SJSA1 (cell line): ENCODE measurements at regions not wholly inside any gene's neighbourhood (a gene's known extent, or its start where the extent isn't known, plus 50 kb on each side); places are given as distances from the start of the nearest gene placed in this dataset.

Experiments
- DNase-seq, 2 experiments: peaks; one replicate each; pipeline ENCODE4 v3.0.0-alpha.2; 2015 to 2020; ENCODE audit warnings: low spot score in 2 of 2, low read depth in 1 of 2
- H3K27ac ChIP-seq: fragments of 250-450 bp; sonication (Bioruptor Pico); 2 replicates; pipeline ENCODE4 v1.5.1; 2020; ENCODE audit warnings: mild to moderate bottlenecking, moderate library complexity
- H3K27me3 ChIP-seq: fragments of 250-450 bp; sonication (Bioruptor Pico); replicated peaks from 2 replicates; pipeline ENCODE4 v1.5.1; 2020; ENCODE audit warnings: mild to moderate bottlenecking, moderate library complexity
- H3K36me3 ChIP-seq: fragments of 250-450 bp; sonication (Bioruptor Pico); 2 replicates; pipeline ENCODE4 v1.5.1; 2020; ENCODE audit warnings: mild to moderate bottlenecking
- H3K4me1 ChIP-seq: fragments of 250-450 bp; sonication (Bioruptor Pico); replicated peaks from 2 replicates; pipeline ENCODE4 v1.6.1; 2021; ENCODE audit warnings: mild to moderate bottlenecking
- H3K4me3 ChIP-seq: fragments of 250-450 bp; sonication (Bioruptor Pico); 2 replicates; pipeline ENCODE4 v1.5.1; 2020; ENCODE audit warnings: mild to moderate bottlenecking
- H3K9me3 ChIP-seq: fragments of 250-450 bp; sonication (Bioruptor Pico); replicated peaks from 2 replicates; pipeline ENCODE4 v1.5.1; 2020; ENCODE audit warnings: mild to moderate bottlenecking

DNA sequence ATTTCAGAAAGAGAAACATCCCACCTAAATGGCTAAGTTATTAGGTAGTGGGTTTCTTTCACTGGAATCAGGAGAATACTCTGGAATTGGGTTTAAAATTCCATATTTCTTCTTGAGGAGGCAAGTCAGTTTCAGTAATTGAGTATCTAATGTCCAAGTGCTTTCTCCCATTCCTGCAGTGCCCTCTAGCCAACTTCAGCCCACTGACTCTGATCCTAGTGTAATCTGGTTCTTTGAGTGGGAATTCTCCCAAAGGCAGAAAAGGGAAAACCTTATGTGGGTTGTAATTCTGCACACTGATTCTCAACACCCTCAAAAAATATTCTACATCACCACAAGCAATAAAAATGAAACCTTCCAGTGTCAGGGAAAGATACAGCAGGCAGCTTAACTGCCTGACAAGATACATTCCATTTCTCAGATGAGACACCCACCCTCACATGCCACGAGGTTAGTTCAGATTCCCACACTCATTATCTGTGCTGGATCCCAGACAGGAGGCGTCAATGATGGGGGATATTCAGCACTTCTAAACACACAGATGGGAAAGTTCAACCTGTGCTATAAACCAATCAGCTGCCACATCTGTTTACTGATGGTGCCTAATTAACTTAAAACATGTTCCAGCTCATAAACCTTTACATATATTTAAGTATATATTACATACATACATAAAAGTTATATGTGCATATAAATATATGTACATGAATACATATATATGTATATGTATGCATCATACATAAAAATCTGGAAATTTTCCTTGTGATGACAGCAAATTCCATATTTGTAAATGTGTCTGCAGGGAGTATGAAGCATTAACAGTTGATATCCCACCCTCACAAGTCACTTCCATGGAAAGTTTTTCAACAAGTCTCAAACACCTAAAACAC lies 833.4 kb upstream of the AMELY start:
- Histone ChIP-seq H3K27me3 (no peaks in the 10 kb centered on the region), H3K9me3 (no peaks in the 10 kb centered on the region), H3K27ac (no peak overlapping the region), H3K36me3 (no peaks in the 10 kb centered on the region), H3K4me3 (no peak overlapping the region), H3K4me1 (no peaks in the 10 kb centered on the region)
- no peak for DNase-seq

DNA sequence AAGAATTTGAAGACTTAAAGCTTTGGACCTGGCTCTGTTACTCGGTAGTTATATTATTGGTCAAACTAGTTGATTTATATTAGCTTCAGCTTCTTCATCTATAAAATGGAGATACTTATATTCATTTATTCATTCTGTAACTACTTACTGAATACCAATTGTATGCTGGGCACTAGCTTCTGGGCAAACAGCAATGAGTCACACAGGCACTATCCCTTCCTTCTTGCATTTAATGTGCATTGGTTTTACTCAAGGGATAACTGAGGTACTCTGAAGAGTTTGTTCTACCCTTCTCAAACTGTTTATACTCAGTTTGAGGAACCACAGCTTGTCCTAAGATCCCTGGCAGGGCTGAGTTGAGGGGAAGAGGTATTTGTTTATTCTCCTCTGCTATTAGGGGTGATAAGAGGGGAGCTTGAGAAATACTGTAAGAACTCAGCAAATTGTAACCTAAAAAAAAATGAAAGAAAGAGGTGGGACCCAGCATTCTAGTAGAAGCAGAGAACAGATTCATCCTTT lies 825.4 kb upstream of the AMELY start:
- no peak for DNase-seq
- Histone ChIP-seq H3K4me1 (no peaks in the 10 kb centered on the region), H3K4me3 (no peak overlapping the region), H3K36me3 (no peaks in the 10 kb centered on the region), H3K27ac (no peak overlapping the region), H3K9me3 (no peaks in the 10 kb centered on the region), H3K27me3 (no peaks in the 10 kb centered on the region)

DNA sequence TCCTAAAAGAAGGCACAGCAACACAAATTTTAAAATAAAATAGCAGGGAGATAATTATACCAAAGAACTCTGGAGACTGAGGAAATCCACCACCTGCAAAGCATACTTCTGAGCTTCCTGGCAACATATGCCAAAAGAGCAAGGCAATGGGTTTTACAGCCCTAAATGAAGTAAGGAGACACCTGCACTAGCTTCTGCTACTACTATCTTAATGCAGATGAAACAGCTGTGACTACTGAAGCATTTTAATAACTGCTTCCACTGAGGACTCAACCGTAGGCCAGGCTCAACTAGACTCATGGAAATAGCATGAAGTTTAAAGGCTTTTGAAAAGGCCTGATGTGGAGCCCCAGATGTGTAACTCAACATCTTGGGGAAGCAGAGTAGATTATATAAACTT lies 820.1 kb upstream of the AMELY start:
- no peak for DNase-seq
- Histone ChIP-seq H3K27ac (no peak overlapping the region), H3K9me3 (no peaks in the 10 kb centered on the region), H3K36me3 (no peaks in the 10 kb centered on the region), H3K4me3 (no peak overlapping the region), H3K27me3 (no peaks in the 10 kb centered on the region), H3K4me1 (no peaks in the 10 kb centered on the region)

DNA sequence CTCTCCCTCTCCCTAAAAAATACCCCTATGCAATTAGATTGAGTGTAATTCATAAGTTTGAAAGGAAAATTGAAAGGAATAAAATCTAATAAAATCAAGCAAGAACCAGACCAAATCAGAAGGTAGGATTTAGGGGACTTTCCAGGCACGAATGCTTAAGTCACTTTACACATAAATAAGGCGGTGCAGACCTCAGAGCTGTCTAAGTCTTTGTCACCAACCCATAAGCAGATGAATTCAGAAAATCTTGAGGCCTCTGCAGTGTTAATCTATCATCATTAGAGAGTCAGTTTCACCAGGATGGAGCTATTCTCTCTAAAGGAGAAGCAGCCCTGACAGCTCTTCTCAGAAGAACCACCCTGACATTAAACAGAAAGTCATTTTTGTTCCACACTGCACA lies 819.1 kb upstream of the AMELY start:
- Histone ChIP-seq H3K9me3 (no peaks in the 10 kb centered on the region), H3K4me1 (no peaks in the 10 kb centered on the region), H3K27ac (no peak overlapping the region), H3K27me3 (no peaks in the 10 kb centered on the region), H3K36me3 (no peaks in the 10 kb centered on the region), H3K4me3 (no peak overlapping the region)
- DNase-seq: no peak

DNA sequence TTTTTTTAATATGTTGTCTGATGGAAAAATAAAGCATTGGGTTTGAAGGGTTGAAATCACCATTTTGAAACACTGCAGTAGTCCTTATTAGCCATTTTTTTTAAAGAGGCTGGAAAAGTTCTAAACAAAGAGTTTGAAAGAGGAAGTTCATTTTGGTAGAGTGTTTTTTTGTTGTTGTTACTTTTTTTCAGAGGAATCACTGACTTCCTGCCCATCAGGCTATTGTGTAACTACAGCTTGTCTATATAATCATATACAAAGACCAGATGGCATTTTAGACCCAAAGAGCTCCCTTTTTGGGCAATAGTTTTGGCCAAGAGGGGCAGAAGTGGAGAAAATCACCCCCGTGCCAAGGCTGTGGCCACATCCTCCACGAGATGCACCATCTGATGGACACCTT lies 818.5 kb upstream of the AMELY start:
- H3K27me3 ChIP-seq: no peaks in the 10 kb centered on the region
- no peak for DNase-seq
- H3K4me1 ChIP-seq: no peaks in the 10 kb centered on the region
- no peak overlapping the region for H3K4me3 ChIP-seq
- H3K27ac ChIP-seq: no peak overlapping the region
- no peaks in the 10 kb centered on the region for H3K9me3 ChIP-seq
- no peaks in the 10 kb centered on the region for H3K36me3 ChIP-seq

DNA sequence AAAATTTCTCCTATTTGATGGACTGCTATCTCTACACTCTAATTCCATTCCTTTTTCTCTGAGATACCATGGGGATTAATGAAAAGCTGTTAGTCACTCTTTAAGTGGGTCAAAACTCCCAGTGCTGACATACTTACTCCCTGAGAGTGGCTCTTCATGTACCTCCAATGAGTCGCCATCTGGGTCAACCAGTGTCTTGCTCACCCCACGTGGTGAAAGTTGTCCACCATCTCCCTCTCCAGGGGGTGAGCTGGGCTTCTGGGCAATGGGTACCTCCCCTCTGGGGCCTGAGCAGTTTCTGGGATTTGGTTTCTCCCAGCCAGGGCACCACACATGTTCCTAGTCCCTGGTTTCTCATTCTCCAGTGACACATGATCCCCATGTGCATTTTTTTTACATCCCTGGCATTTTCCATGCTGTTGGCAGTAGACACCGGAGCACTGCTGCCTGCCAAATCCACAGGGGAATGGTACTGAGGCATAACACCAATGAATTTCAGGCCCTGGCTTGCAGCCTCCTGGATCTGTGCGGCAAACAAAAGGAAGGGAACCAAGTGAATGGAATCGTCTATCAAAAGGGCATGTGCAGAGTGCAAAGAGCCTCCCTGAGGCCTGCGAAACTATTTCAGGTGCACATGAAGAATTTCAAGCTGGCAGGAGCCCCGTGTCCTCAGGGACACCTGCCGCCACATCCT lies 817.9 kb upstream of the AMELY start:
- DNase-seq: no peak

DNA sequence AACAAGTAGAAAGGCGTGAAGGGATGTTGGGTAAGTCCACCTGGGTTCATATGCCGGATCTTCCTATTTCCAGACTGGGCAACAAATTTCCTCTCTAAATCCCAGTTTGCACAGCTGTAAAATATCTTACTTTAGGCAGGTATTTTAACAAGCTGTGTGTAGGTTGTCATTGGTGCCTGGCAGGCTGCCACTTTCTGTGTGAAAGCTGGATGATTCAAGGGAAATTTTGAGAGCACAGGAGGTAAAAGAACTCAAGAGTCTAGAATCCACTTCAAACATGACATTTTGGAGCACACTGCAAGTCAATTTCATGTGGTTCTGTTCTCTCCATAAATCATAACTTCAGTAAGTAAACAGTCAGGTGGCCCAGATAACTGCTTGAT lies 817.4 kb upstream of the AMELY start:
- Histone ChIP-seq H3K27me3 (no peaks in the 10 kb centered on the region), H3K4me3 (no peak overlapping the region), H3K27ac (no peak overlapping the region), H3K4me1 (no peaks in the 10 kb centered on the region), H3K9me3 (no peaks in the 10 kb centered on the region), H3K36me3 (no peaks in the 10 kb centered on the region)
- no peak for DNase-seq

More for the DNA sequence above, 817.9 kb upstream of the AMELY start:
- Histone ChIP-seq H3K4me3 (no peak overlapping the region), H3K27ac (no peak overlapping the region), H3K27me3 (no peaks in the 10 kb centered on the region), H3K4me1 (no peaks in the 10 kb centered on the region), H3K36me3 (no peaks in the 10 kb centered on the region), H3K9me3 (no peaks in the 10 kb centered on the region)

DNA sequence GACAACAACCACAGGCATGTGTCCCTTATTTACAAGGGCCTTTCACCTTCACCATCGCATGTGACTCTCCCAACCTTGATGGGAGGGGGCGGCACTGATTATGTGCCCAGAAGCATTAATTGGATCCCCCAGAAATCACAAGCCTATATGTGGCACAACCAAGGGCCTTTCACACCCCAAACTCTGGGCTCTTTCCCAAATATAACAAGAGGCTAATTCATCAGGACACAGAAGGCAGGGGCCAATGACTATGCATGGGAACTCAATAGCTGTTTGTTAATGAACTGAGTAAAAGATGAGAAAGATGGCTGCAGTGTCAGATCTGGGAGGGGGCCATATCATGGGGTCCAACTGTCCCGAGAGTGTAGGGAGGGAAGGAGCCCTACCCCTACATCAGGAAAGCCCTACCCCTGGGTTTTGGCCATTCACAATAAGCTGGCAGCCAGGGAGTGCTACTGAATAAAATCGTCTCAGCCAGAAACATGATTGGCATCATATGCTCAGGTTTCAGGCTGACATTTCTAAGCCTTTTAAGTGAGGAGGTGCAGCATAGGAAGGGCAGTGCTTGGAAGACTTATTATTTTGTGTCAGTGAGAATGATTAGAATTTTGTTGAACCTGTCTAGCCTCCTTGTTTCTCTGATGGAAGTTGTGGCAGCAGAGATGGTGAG lies 814.4 kb upstream of the AMELY start:
- Histone ChIP-seq H3K36me3 (no peaks in the 10 kb centered on the region), H3K27ac (no peak overlapping the region), H3K4me3 (no peak overlapping the region), H3K27me3 (no peaks in the 10 kb centered on the region), H3K9me3 (no peaks in the 10 kb centered on the region), H3K4me1 (no peaks in the 10 kb centered on the region)
- no peak for DNase-seq

DNA sequence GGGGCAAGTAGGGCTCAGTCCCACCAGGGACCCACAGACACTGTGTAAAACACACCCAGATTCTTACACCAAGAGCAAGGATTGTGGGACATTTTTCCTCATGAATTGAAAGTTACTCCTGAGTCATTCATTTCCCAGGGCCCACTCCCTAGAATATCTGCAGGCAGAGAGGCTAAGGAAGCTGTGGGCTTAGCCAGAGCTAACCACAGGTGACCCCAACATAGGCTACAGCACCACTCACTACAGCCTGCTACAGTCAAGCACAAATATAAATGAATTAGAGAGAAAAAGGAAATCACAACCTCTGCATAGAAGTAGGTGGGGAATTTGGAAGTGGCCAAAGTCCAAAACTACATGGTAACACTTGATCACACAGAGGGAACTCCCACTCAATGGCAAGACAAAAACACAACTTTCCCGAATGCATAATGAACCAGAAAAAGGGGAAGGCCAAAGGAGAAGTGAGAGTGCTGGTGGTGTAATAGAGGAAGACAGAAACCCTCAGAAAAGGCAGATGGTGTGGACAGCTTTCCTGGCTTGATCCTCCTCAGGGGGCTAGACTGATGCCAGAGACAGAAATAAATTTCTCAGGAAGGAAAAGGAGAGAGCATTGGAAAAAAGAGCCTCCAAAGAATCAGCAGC lies 812.6 kb upstream of the AMELY start:
- no peaks in the 10 kb centered on the region for H3K36me3 ChIP-seq
- no peak overlapping the region for H3K4me3 ChIP-seq
- H3K27ac ChIP-seq: no peak overlapping the region
- H3K9me3 ChIP-seq: no peaks in the 10 kb centered on the region
- H3K27me3 ChIP-seq: no peaks in the 10 kb centered on the region
- H3K4me1 ChIP-seq: no peaks in the 10 kb centered on the region
- no peak for DNase-seq

DNA sequence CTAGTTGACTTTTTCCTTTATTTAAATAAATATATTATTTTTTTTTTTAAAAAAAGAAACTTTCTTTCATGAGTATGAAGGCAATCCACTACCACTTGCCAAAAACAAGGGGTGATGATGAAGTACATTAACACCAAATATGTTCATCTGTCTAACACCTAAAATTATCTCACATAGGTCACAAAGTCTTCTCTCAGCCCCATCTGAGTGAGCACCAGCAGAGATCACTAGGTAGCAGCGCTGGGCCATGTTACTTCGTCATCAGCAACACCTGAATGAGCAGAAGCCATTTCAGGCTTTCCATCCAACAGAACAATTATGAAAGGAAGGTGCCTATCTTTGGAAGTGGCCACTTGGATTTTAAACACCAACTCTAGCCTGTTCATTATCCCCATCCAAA lies 811.6 kb upstream of the AMELY start:
- DNase-seq: no peak
- Histone ChIP-seq H3K4me3 (no peak overlapping the region), H3K9me3 (no peaks in the 10 kb centered on the region), H3K36me3 (no peaks in the 10 kb centered on the region), H3K4me1 (no peaks in the 10 kb centered on the region), H3K27ac (no peak overlapping the region), H3K27me3 (no peaks in the 10 kb centered on the region)

DNA sequence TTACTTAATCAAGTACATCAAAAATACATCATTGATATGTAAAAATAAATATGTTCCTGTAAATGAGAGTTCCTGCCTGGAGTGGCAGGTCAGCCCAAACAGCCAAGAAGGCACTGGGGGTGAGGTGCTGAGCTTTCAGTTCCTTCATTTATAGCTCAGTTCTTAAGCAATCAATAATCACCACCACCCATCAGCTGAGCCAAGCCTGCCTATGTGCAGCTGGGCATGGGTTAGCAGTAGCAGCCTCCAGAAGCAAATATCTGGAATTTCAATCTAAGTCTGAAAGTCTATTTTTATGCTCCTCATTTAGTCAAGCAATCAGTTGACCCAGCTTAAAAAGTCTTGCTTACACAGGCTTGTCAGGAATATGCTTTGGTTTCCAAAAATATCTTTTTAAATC lies 811.0 kb upstream of the AMELY start:
- no peaks in the 10 kb centered on the region for H3K9me3 ChIP-seq
- H3K27ac ChIP-seq: no peak overlapping the region
- H3K27me3 ChIP-seq: no peaks in the 10 kb centered on the region
- H3K4me3 ChIP-seq: no peak overlapping the region
- H3K4me1 ChIP-seq: no peaks in the 10 kb centered on the region
- no peaks in the 10 kb centered on the region for H3K36me3 ChIP-seq
- DNase-seq: no peak

DNA sequence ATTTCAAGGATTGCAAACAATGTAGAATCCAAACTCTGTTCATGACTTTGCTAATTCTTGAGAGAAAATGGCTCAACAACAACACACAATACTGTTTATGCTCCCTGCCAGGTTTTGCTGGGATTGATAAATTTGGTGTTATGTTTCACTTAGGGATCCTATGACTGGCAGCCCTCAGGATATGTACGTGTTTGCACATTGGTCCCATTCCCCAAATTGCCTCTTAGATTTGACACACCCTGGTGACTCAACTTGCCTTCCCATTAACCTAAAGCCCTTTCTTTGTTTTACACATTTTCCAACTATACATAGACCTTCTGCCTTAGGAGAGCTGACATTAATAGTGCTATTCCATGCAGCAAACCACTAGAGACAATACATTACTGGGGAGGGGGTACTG lies 809.4 kb upstream of the AMELY start:
- H3K27ac ChIP-seq: no peak overlapping the region
- no peaks in the 10 kb centered on the region for H3K27me3 ChIP-seq
- H3K9me3 ChIP-seq: no peaks in the 10 kb centered on the region
- H3K4me3 ChIP-seq: no peak overlapping the region
- no peaks in the 10 kb centered on the region for H3K4me1 ChIP-seq
- no peak for DNase-seq
- no peaks in the 10 kb centered on the region for H3K36me3 ChIP-seq

DNA sequence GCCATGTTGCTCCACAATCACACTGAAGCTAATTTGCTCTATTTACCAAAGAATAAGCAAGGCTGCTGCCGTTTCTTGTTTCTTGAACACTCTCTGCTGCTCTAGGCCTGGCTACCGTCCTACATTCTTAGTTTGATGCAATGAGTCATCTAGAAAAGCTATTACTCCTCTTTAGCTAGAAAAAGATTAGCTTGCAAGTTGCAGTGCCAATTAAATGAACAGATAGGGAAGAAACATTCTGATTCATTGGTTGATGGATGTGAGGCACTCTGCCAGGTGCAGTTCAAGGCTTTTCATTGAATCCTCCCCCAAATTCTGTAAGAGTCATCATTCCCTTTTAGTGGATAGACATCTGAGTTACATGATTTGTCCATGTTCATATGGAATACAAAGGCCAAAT lies 807.7 kb upstream of the AMELY start:
- Histone ChIP-seq H3K4me1 (no peaks in the 10 kb centered on the region), H3K9me3 (no peaks in the 10 kb centered on the region), H3K27me3 (no peaks in the 10 kb centered on the region), H3K4me3 (no peak overlapping the region), H3K27ac (no peak overlapping the region), H3K36me3 (no peaks in the 10 kb centered on the region)
- no peak for DNase-seq

DNA sequence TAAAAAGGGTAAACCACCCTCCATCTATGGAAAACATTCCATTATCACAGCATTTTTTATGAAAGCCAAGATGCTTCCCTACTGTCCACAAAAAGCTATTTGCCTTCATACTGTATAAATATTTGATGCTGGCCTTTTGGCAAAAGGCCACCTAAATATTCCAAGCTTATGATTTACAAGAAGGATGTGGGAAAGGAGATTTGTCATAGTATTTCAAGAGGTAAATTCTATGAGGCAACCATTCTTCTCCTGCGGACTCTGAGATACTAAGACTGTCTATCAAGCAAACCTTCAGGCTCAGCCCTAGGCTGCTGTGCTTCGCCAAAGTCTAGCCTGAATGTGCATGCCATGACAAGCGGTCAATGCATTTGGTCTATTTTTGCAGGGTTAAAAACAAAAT lies 807.1 kb upstream of the AMELY start:
- H3K27ac ChIP-seq: no peak overlapping the region
- no peak overlapping the region for H3K4me3 ChIP-seq
- no peaks in the 10 kb centered on the region for H3K4me1 ChIP-seq
- H3K27me3 ChIP-seq: no peaks in the 10 kb centered on the region
- no peaks in the 10 kb centered on the region for H3K36me3 ChIP-seq
- H3K9me3 ChIP-seq: no peaks in the 10 kb centered on the region
- DNase-seq: no peak
